Fibroblast of lung (primary cell): ENCODE measurements at regions not wholly inside any gene's neighbourhood (a gene's known extent, or its start where the extent isn't known, plus 50 kb on each side); places are given as distances from the start of the nearest gene placed in this dataset.

Experiments
- EZH2 ChIP-seq: IDR thresholded peaks from 2 replicates; pipeline ENCODE4 v1.5.1; 2012; ENCODE audit warnings: low read length, control low read depth, mild to moderate bottlenecking; ENCODE audit errors: missing control alignments
- TF ChIP-seq, protein P1 (sequence below), 2 donors: IDR thresholded peaks in 1 of 2; conservative IDR thresholded peaks in 1 of 2; 1 replicate in 1 of 2; 2 replicates in 1 of 2; pipeline ENCODE4 v1.5.1; 2011 to 2012; ENCODE audit warnings: low read length in 2 of 2, control low read depth in 1 of 2, inconsistent platforms in 1 of 2, low read depth in 1 of 2, mild to moderate bottlenecking in 1 of 2

GRCh38 chr2:37583867-37584266 lies 87.6 kb downstream of the CDC42EP3 start:
- TF ChIP-seq, protein P1, sequence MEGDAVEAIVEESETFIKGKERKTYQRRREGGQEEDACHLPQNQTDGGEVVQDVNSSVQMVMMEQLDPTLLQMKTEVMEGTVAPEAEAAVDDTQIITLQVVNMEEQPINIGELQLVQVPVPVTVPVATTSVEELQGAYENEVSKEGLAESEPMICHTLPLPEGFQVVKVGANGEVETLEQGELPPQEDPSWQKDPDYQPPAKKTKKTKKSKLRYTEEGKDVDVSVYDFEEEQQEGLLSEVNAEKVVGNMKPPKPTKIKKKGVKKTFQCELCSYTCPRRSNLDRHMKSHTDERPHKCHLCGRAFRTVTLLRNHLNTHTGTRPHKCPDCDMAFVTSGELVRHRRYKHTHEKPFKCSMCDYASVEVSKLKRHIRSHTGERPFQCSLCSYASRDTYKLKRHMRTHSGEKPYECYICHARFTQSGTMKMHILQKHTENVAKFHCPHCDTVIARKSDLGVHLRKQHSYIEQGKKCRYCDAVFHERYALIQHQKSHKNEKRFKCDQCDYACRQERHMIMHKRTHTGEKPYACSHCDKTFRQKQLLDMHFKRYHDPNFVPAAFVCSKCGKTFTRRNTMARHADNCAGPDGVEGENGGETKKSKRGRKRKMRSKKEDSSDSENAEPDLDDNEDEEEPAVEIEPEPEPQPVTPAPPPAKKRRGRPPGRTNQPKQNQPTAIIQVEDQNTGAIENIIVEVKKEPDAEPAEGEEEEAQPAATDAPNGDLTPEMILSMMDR (conservative IDR thresholded peaks at IDR 0.05 in 1 of 2, IDR thresholded peaks at IDR 0.05 in 1 of 2; ENCODE audit: low read depth in 1 of 2, low read length in 2 of 2) = no peak
- no peak for TF ChIP-seq EZH2
